Suprapubic skin (tissue), 4 donors: ENCODE measurements at regions not wholly inside any gene's neighbourhood (a gene's known extent, or its start where the extent isn't known, plus 50 kb on each side); places are given as distances from the start of the nearest gene placed in this dataset.

ENCODE experiments used
- POLR2A ChIP-seq, 2 donors: fragments of 450-650 bp; IDR thresholded peaks; one replicate each; pipeline ENCODE4 v1.6.1; 2017; ENCODE audit warnings: antibody characterized with exemption in 2 of 2, mild to moderate bottlenecking in 2 of 2, moderate library complexity in 2 of 2
- POLR2AphosphoS5 ChIP-seq, 3 donors: sonication (generic); formaldehyde crosslinking; IDR thresholded peaks; one replicate each; pipeline ENCODE4 v1.6.1; 2017; ENCODE audit warnings: antibody characterized with exemption in 3 of 3
- TF ChIP-seq, protein P1 (sequence below), 2 donors: fragments of 200-600 bp in 1 of 2; fragments of 450-650 bp in 1 of 2; sonication (generic) in 1 of 2; IDR thresholded peaks; one replicate each; pipeline ENCODE4 v1.5.1; 2016 to 2019; ENCODE audit warnings: antibody characterized with exemption in 2 of 2, mild to moderate bottlenecking in 1 of 2, moderate library complexity in 1 of 2

DNA sequence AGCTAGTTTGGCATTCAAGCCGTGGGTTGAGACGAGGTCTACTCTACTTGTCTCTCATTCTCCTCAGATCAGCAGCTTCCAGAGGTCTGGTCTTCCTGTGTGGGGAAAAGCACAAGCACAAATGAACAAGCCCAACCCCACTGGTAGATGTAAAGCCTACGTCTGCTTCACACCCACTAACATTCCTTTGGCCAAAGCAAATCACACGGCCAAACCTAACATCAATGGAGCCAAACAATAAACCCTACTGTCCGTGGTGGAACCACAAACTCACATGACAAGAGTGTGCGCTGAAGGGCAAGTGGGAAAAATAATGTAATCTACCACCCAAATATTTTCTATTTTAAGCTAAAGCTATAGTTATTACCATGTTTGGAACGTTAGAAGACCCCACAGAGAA is 179.3 kb upstream of the MGAT5 start:
- TF ChIP-seq POLR2A (IDR thresholded peaks at IDR 0.05), result no peak
- TF ChIP-seq, protein P1, sequence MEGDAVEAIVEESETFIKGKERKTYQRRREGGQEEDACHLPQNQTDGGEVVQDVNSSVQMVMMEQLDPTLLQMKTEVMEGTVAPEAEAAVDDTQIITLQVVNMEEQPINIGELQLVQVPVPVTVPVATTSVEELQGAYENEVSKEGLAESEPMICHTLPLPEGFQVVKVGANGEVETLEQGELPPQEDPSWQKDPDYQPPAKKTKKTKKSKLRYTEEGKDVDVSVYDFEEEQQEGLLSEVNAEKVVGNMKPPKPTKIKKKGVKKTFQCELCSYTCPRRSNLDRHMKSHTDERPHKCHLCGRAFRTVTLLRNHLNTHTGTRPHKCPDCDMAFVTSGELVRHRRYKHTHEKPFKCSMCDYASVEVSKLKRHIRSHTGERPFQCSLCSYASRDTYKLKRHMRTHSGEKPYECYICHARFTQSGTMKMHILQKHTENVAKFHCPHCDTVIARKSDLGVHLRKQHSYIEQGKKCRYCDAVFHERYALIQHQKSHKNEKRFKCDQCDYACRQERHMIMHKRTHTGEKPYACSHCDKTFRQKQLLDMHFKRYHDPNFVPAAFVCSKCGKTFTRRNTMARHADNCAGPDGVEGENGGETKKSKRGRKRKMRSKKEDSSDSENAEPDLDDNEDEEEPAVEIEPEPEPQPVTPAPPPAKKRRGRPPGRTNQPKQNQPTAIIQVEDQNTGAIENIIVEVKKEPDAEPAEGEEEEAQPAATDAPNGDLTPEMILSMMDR (IDR thresholded peaks at IDR 0.05), result no peak
- no peak for TF ChIP-seq POLR2AphosphoS5 (IDR thresholded peaks at IDR 0.05)
